Upper lobe of right lung (tissue), 1 donor: ENCODE measurements at regions not wholly inside any gene's neighbourhood (a gene's known extent, or its start where the extent isn't known, plus 50 kb on each side); places are given as distances from the start of the nearest gene placed in this dataset.

Source experiments
- ATAC-seq: fragments of 200-7000 bp; cut with Tn5 transposase; one replicate; pipeline ENCODE4 v1.9.1; 2020; ENCODE audit warnings: mild to moderate bottlenecking, moderate library complexity
- DNase-seq: peaks from one replicate; pipeline ENCODE4 v3.0.0-alpha.2; 2020
- H3K27ac ChIP-seq: fragments of 200-600 bp; one replicate; pipeline ENCODE4 v1.8.0; 2022
- H3K27me3 ChIP-seq: fragments of 200-600 bp; one replicate; pipeline ENCODE4 v1.8.0; 2022; ENCODE audit warnings: mild to moderate bottlenecking
- H3K36me3 ChIP-seq: fragments of 200-600 bp; one replicate; pipeline ENCODE4 v1.8.0; 2022
- H3K4me1 ChIP-seq: fragments of 200-600 bp; one replicate; pipeline ENCODE4 v1.8.0; 2022
- H3K4me3 ChIP-seq: fragments of 200-600 bp; one replicate; pipeline ENCODE4 v1.8.0; 2022; ENCODE audit warnings: mild to moderate bottlenecking
- H3K9me3 ChIP-seq: fragments of 200-600 bp; one replicate; pipeline ENCODE4 v1.8.0; 2022
- intact Hi-C: fragments of 100-400 bp; cut with DNase I; formaldehyde crosslinking; loops from one replicate; pipeline ENCODE4 v1.11.0; 2022
- TF ChIP-seq, protein P1 (sequence below): fragments of 200-600 bp; IDR thresholded peaks from one replicate; pipeline ENCODE4 v1.8.0; 2022; ENCODE audit warnings: antibody characterized with exemption
- donor health status: DM: no; HTN: yes; CAD: no; lungs with severe emphysema.

DNA sequence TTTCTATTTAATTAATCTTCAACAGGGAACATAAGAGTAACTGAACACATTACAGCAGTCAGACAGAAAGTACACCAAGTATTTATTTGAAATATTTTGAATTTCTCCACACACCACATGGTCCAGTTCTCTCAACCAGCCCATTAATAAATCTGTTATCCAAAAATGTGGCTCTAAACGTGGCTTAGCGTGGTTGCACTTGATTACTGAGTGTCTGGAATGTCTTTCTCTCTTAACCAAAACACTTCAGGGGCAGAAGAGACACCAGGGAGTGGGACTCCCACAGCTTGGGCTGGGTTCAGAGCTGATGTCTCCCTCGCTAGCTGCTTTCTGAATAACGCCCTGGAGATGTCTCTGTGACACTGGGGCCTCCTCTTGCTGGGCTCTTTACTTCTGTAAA is 52.6 kb upstream of the FANCC start:
- intact Hi-C loops: no loop called here
- no peaks in the 10 kb centered on the region for H3K27me3 ChIP-seq
- TF ChIP-seq, protein P1, sequence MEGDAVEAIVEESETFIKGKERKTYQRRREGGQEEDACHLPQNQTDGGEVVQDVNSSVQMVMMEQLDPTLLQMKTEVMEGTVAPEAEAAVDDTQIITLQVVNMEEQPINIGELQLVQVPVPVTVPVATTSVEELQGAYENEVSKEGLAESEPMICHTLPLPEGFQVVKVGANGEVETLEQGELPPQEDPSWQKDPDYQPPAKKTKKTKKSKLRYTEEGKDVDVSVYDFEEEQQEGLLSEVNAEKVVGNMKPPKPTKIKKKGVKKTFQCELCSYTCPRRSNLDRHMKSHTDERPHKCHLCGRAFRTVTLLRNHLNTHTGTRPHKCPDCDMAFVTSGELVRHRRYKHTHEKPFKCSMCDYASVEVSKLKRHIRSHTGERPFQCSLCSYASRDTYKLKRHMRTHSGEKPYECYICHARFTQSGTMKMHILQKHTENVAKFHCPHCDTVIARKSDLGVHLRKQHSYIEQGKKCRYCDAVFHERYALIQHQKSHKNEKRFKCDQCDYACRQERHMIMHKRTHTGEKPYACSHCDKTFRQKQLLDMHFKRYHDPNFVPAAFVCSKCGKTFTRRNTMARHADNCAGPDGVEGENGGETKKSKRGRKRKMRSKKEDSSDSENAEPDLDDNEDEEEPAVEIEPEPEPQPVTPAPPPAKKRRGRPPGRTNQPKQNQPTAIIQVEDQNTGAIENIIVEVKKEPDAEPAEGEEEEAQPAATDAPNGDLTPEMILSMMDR: no peak
- no peak overlapping the region for H3K4me3 ChIP-seq
- no peaks in the 10 kb centered on the region for H3K4me1 ChIP-seq
- ATAC-seq (peak; percentile 58), DNase-seq (no peak)
- no peak overlapping the region for H3K27ac ChIP-seq
- H3K9me3 ChIP-seq: no peaks in the 10 kb centered on the region
- H3K36me3 ChIP-seq: no peaks in the 10 kb centered on the region

DNA sequence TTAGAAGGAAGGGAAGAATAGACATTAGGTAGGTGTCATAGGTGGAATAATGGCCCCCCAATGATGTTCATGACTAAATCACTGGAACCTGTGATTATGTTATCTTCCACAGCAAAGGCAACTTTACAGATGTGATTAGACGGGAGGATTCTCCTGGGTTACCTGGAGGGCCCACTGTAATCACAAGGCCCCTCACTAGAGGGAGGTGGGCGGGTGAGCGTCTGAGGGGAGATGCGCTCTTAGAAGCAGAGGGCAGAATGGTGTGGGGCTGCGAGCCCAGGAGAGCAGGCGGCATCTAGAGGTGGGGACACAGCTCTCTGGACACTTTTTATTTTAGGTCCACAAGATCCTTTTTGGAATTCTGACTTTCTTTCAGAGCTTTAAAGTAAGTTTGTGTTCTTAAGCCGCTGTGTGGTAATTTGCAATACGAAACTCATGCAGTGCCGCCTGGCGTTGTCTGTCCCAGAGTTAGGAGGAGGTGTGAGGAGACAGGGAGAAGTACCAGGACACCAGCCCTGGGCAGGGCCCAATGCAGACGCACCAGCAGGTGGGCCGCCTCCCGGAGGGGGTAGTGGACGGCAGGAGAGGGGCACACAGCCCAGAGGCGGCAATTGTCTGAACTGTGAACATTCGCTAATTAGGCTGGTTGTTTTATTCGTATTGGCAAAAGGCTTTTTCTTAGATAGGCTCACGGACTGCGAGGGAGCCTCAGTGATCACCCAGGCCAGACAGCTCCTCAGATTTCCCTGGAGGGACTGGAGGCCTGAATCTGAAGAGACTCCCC is 51.1 kb upstream of the FANCC start:
- Histone ChIP-seq H3K9me3 (no peaks in the 10 kb centered on the region), H3K36me3 (no peaks in the 10 kb centered on the region), H3K4me1 (no peaks in the 10 kb centered on the region), H3K4me3 (no peak overlapping the region), H3K27ac (no peak overlapping the region), H3K27me3 (no peaks in the 10 kb centered on the region)
- TF ChIP-seq, protein P1: no peak
- DNase-seq (no peak), ATAC-seq (no peak)
- intact Hi-C loops: no loop called here
